K562 (cell line): ENCODE measurements at regions not wholly inside any gene's neighbourhood (a gene's known extent, or its start where the extent isn't known, plus 50 kb on each side); places are given as distances from the start of the nearest gene placed in this dataset.

Experiments
- ATAC-seq: fragments of 200-7000 bp; cut with Tn5 transposase; 3 replicates; pipeline ENCODE4 v1.9.1; 2020; ENCODE audit warnings: moderate library complexity
- BruUV-seq: library from RNA; stranded (reverse); fragments of 400-500 nt; replicated peaks from 2 replicates; lab custom pipeline; 2021; lab: Mats Ljungman, UMichigan
- CTCF ChIA-PET: fragments of 300-600 bp; formaldehyde crosslinking; extraction: SDS; loops from one replicate; lab custom pipeline; 2021; ENCODE audit warnings: low intra/inter-chr PET ratio; lab: Yijun Ruan, JAX
- POLR2A ChIA-PET: fragments of 300-600, 350-650 bp; sonication (Branson Sonifier 250); formaldehyde crosslinking; extraction: SDS; loops from one replicate; lab custom pipeline; 2021; ENCODE audit warnings: antibody characterized with exemption, inconsistent platforms; lab: Yijun Ruan, JAX
- DNase-seq, 4 experiments: peaks; one replicate each; pipeline versions ENCODE4 v3.0.0 to v3.0.0-alpha.2; 2011 to 2018; ENCODE audit warnings: low spot score in 3 of 4, mixed read lengths in 3 of 4; ENCODE audit errors: extremely low read depth in 1 of 4
- FAIRE-seq: peaks from 2 replicates; lab custom pipeline; 2011; peaks lifted over from hg19 to GRCh38; lab: Jason Lieb, UNC
- H2AFZ ChIP-seq: 2 replicates; pipeline ENCODE4 v1.6.0; 2011; ENCODE audit warnings: low read depth, low read length, control low read depth, inconsistent platforms
- H3K27ac ChIP-seq: fragments of 200-600 bp; 3 replicates; pipeline ENCODE4 v1.8.0; 2011; ENCODE audit warnings: low read depth, mild to moderate bottlenecking, control low read depth, inconsistent platforms, low read length, moderate library complexity, mixed read lengths; ENCODE audit errors: extremely low read depth
- H3K27me3 ChIP-seq, 2 experiments: fragments of 300-600 bp in 1 of 2; 2 replicates in 1 of 2; 3 replicates in 1 of 2; pipeline versions ENCODE4 v1.6.0 to v1.8.0; 2011; ENCODE audit warnings: inconsistent platforms in 2 of 2, low read length in 2 of 2, mild to moderate bottlenecking in 1 of 2, mixed read lengths in 1 of 2, moderate library complexity in 1 of 2; ENCODE audit not compliant: control insufficient read depth in 2 of 2, insufficient read depth in 2 of 2
- H3K36me3 ChIP-seq: fragments of 300-600 bp; 3 replicates; pipeline ENCODE4 v1.8.0; 2011; ENCODE audit warnings: mild to moderate bottlenecking, low read length, inconsistent platforms; ENCODE audit not compliant: control insufficient read depth, insufficient read depth
- H3K4me1 ChIP-seq, 2 experiments: fragments of 200-600 bp in 1 of 2; replicated peaks in 1 of 2; 2 replicates in 1 of 2; 3 replicates in 1 of 2; pipeline versions ENCODE4 v1.5.1 to v1.8.0; 2011; ENCODE audit warnings: inconsistent platforms in 2 of 2, low read length in 2 of 2, mild to moderate bottlenecking in 1 of 2, mixed read lengths in 1 of 2, moderate library complexity in 1 of 2; ENCODE audit not compliant: control insufficient read depth in 2 of 2, insufficient read depth in 2 of 2
- H3K4me2 ChIP-seq: 2 replicates; pipeline ENCODE4 v1.6.1; 2011; ENCODE audit warnings: low read length, control low read depth, inconsistent platforms, mixed read lengths; ENCODE audit not compliant: insufficient read depth
- H3K4me3 ChIP-seq: fragments of 200-600 bp; sonication (generic), shearing (Covaris generic); 2 replicates; pipeline ENCODE4 v1.5.1; 2016; ENCODE audit warnings: control low read depth, inconsistent platforms
- H3K79me2 ChIP-seq: fragments of 200-600 bp; 3 replicates; pipeline ENCODE4 v1.8.0; 2011; ENCODE audit warnings: low read length, inconsistent platforms; ENCODE audit not compliant: control insufficient read depth, insufficient read depth
- H3K9ac ChIP-seq, 2 experiments: 2 replicates each; pipeline versions ENCODE4 v1.6.0 to v1.6.1; 2011; ENCODE audit warnings: low read depth in 2 of 2, low read length in 2 of 2, control low read depth in 1 of 2, inconsistent platforms in 1 of 2, mild to moderate bottlenecking in 1 of 2, mixed read lengths in 1 of 2; ENCODE audit not compliant: insufficient read depth in 1 of 2
- H3K9me1 ChIP-seq: one replicate; pipeline ENCODE4 v1.6.0; 2011; ENCODE audit warnings: inconsistent platforms, mild to moderate bottlenecking, low read length, moderate library complexity; ENCODE audit not compliant: control insufficient read depth, insufficient read depth
- H3K9me3 ChIP-seq: replicated peaks from 2 replicates; pipeline ENCODE4 v1.5.1; 2011; ENCODE audit warnings: low read depth, low read length, inconsistent platforms; ENCODE audit not compliant: control insufficient read depth, insufficient read depth
- H4K20me1 ChIP-seq: replicated peaks from 2 replicates; pipeline ENCODE4 v1.6.1; 2011; ENCODE audit warnings: low read length, inconsistent platforms, mixed read lengths; ENCODE audit not compliant: control insufficient read depth, insufficient read depth
- CTBP1 ChIP-seq: fragments of 450-650 bp; IDR thresholded peaks from 2 replicates; pipeline ENCODE4 v1.6.1; 2016; ENCODE audit warnings: borderline replicate concordance
- KAT8 ChIP-seq: fragments of 450-650 bp; IDR thresholded peaks from 2 replicates; pipeline ENCODE4 v1.6.1; 2016; ENCODE audit warnings: low read depth, mild to moderate bottlenecking
- MTA2 ChIP-seq: fragments of 450-650 bp; IDR thresholded peaks from 2 replicates; pipeline ENCODE4 v1.6.1; 2016; ENCODE audit warnings: low read depth
- SMARCE1 ChIP-seq: fragments of 450-650 bp; IDR thresholded peaks from 2 replicates; pipeline ENCODE4 v1.7.1; 2016; ENCODE audit warnings: mild to moderate bottlenecking
- SREBF2 ChIP-seq: sonication (generic); formaldehyde crosslinking; IDR thresholded peaks from 2 replicates; pipeline ENCODE4 v1.4.0; 2020; ENCODE audit warnings: mild to moderate bottlenecking, missing genetic modification reagents
- ZNF586 ChIP-seq: fragments of 450-650 bp; formaldehyde crosslinking; conservative IDR thresholded peaks from 2 replicates; pipeline ENCODE4 v1.4.0; 2020; ENCODE audit warnings: mild to moderate bottlenecking, moderate library complexity
- ZNF668 ChIP-seq: fragments of 250-450 bp; sonication (Bioruptor Pico); IDR thresholded peaks from 2 replicates; pipeline ENCODE4 v1.8.0; 2022; ENCODE audit warnings: mild to moderate bottlenecking, inconsistent platforms
- WGBS: fragments of 100-300 bp; shearing (Covaris generic); methylation state at CpG from one replicate; pipeline ENCODE4 v1.1.6; 2016; ENCODE audit warnings: low coverage, mixed read lengths; ENCODE audit not compliant: insufficient coverage; ENCODE audit errors: missing lambda C conversion rate; 5-methylcytosine and 5-hydroxymethylcytosine counted together
- in situ Hi-C: fragments of 300-500 bp; cut with MboI; formaldehyde crosslinking; loops from 4 replicates; pipeline ENCODE4 v1.15.0; 2018; ENCODE audit warnings: inconsistent platforms, mixed read lengths
- intact Hi-C: fragments of 100-400 bp; cut with micrococcal nuclease; formaldehyde crosslinking; loops from 2 replicates; pipeline ENCODE4 v1.14.2; 2022
- TF ChIP-seq, protein P1 (sequence below), 2 experiments: fragments of 450-650 bp in 1 of 2; sonication (generic) in 1 of 2; formaldehyde crosslinking in 1 of 2; IDR thresholded peaks in 1 of 2; conservative IDR thresholded peaks in 1 of 2; 2 replicates each; pipeline versions ENCODE4 v1.6.1 to v1.8.1; 2016 to 2023; ENCODE audit warnings: mild to moderate bottlenecking in 2 of 2, moderate library complexity in 2 of 2, inconsistent platforms in 1 of 2, missing genetic modification reagents in 1 of 2
- TF ChIP-seq, protein P2 (sequence below), 2 experiments: fragments of 450-650 bp; conservative IDR thresholded peaks; 2 replicates each; pipeline ENCODE4 v1.6.1; 2017; ENCODE audit warnings: mild to moderate bottlenecking in 2 of 2, moderate library complexity in 2 of 2

DNA sequence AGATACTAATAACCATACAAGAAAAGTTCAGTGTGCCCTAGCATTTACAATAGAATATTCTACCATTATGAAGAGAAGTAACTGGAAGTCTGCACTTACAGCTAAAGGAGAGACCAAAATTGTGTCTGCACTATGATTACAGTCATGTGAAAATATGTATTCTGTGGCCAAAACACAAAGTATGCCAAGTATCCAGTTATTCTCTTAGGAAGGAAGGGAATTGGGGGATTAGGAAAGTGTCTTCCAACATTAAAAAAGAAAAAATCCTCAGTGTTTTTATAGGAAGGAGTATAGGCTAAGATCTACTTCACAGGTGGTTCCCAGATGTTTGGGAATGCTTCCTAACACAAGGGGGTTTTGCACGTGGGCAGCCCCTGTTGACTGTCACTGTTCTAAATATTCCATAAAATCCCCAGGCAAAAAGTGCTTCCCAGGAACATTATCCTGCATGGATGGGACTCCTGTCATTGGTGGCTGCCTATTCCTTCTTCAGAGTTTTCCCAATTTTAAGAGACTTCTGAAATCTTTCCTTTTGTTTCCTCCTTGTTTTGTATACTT is 180.2 kb upstream of the KLHL29 start (continued):
- TF ChIP-seq CTBP1 (no peak), SREBF2 (no peak)

DNA sequence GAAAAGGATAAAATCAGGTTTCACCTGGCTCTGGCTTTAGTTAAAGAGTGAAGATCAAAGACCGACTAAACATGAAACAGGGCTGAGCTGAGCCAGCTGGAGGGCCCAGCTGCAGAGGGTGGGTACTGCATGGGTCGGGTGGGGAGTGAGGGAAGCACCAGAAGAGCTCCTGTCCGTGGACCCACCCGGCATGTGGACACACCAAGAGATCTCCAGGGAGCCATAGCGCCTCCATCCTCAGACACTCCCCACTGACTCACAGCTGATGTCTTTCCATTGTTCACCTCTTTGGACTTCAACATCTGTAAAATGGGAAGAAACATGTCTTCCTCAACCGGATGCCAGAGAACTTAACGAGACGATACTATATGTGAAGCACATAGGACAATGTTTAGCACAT is 178.3 kb upstream of the KLHL29 start:
- TF ChIP-seq SMARCE1 (no peak), ZNF586 (CRISPR knock-in tag) (no peak), MTA2 (no peak), KAT8 (no peak), ZNF668 (no peak)
- TF ChIP-seq, protein P1, sequence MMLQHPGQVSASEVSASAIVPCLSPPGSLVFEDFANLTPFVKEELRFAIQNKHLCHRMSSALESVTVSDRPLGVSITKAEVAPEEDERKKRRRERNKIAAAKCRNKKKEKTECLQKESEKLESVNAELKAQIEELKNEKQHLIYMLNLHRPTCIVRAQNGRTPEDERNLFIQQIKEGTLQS (IDR thresholded peaks at IDR 0.05) = no peak
- TF ChIP-seq, protein P1 (CRISPR knock-in tag; conservative IDR thresholded peaks at IDR 0.05) = no peak
- TF ChIP-seq, protein P2, sequence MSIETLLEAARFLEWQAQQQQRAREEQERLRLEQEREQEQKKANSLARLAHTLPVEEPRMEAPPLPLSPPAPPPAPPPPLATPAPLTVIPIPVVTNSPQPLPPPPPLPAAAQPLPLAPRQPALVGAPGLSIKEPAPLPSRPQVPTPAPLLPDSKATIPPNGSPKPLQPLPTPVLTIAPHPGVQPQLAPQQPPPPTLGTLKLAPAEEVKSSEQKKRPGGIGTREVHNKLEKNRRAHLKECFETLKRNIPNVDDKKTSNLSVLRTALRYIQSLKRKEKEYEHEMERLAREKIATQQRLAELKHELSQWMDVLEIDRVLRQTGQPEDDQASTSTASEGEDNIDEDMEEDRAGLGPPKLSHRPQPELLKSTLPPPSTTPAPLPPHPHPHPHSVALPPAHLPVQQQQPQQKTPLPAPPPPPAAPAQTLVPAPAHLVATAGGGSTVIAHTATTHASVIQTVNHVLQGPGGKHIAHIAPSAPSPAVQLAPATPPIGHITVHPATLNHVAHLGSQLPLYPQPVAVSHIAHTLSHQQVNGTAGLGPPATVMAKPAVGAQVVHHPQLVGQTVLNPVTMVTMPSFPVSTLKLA (conservative IDR thresholded peaks at IDR 0.05) = no peak

More for the DNA sequence above, 178.3 kb upstream of the KLHL29 start:
- DNase-seq = no peak
- no peak for FAIRE-seq
- no peaks in the 10 kb centered on the region for H3K36me3 ChIP-seq
- no peak overlapping the region for H3K27ac ChIP-seq
- no TSS peak for BruUV-seq
- ATAC-seq = no peak
- H4K20me1 ChIP-seq = no peaks in the 10 kb centered on the region
- POLR2A ChIA-PET = no interaction called here
- no peak overlapping the region for H3K4me3 ChIP-seq
- H3K9ac ChIP-seq = no peak overlapping the region
- in situ Hi-C loops (no loop called here), intact Hi-C loops (no loop called here)
- H3K27me3 ChIP-seq = no peaks in the 10 kb centered on the region
- WGBS = 0% methylated on average over 8 of the region's 8 CpGs
- H3K79me2 ChIP-seq = no peaks in the 10 kb centered on the region
- CTCF ChIA-PET = no interaction called here
- no peaks in the 10 kb centered on the region for H3K4me1 ChIP-seq
- H3K9me3 ChIP-seq = no peaks in the 10 kb centered on the region
- H3K9me1 ChIP-seq = no peaks in the 10 kb centered on the region
- H3K4me2 ChIP-seq = no peak overlapping the region
- no peak overlapping the region for H2AFZ ChIP-seq
